ENCODE measurements at regions not wholly inside any gene's neighbourhood (a gene's known extent, or its start where the extent isn't known, plus 50 kb on each side); places are given as distances from the start of the nearest gene placed in this dataset.

- H3K27ac ChIP-seq, result no peak overlapping the region
- no peak for DNase-seq
Observed at GRCh38 chr16:86396422-86396821, 113.9 kb upstream of the FOXF1 start.

GRCh38 chr16:86396901-86397311 lies 113.4 kb upstream of the FOXF1 start:
- TF ChIP-seq, protein P1, sequence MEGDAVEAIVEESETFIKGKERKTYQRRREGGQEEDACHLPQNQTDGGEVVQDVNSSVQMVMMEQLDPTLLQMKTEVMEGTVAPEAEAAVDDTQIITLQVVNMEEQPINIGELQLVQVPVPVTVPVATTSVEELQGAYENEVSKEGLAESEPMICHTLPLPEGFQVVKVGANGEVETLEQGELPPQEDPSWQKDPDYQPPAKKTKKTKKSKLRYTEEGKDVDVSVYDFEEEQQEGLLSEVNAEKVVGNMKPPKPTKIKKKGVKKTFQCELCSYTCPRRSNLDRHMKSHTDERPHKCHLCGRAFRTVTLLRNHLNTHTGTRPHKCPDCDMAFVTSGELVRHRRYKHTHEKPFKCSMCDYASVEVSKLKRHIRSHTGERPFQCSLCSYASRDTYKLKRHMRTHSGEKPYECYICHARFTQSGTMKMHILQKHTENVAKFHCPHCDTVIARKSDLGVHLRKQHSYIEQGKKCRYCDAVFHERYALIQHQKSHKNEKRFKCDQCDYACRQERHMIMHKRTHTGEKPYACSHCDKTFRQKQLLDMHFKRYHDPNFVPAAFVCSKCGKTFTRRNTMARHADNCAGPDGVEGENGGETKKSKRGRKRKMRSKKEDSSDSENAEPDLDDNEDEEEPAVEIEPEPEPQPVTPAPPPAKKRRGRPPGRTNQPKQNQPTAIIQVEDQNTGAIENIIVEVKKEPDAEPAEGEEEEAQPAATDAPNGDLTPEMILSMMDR (IDR thresholded peaks at IDR 0.05; ENCODE audit: low read depth, low read length), result no peak
- Histone ChIP-seq H3K27me3 (ENCODE audit: insufficient read depth, low read depth, severe bottlenecking) (no peaks in the 10 kb centered on the region), H3K4me3 (ENCODE audit: low read depth, low read length) (no peak overlapping the region), H3K36me3 (no peaks in the 10 kb centered on the region), H3K27ac (no peak overlapping the region), H3K9me3 (ENCODE audit: severe bottlenecking) (no peaks in the 10 kb centered on the region)
- DNase-seq, result no peak

More at GRCh38 chr16:86396422-86396821, 113.9 kb upstream of the FOXF1 start:
- TF ChIP-seq, protein P1 (IDR thresholded peaks at IDR 0.05; ENCODE audit: low read depth, low read length), result no peak
- no peaks in the 10 kb centered on the region for H3K9me3 ChIP-seq (ENCODE audit: severe bottlenecking)
- H3K27me3 ChIP-seq (ENCODE audit: insufficient read depth, low read depth, severe bottlenecking), result no peaks in the 10 kb centered on the region
- no peak overlapping the region for H3K4me3 ChIP-seq (ENCODE audit: low read depth, low read length)
- H3K36me3 ChIP-seq, result no peaks in the 10 kb centered on the region

- no peak overlapping the region for H3K27ac ChIP-seq
- DNase-seq, result no peak
- TF ChIP-seq, protein P1 (IDR thresholded peaks at IDR 0.05; ENCODE audit: low read depth, low read length), result no peak
- no peaks in the 10 kb centered on the region for H3K36me3 ChIP-seq
- H3K4me3 ChIP-seq (ENCODE audit: low read depth, low read length), result no peak overlapping the region
- H3K27me3 ChIP-seq (ENCODE audit: insufficient read depth, low read depth, severe bottlenecking), result no peaks in the 10 kb centered on the region
- H3K9me3 ChIP-seq (ENCODE audit: severe bottlenecking), result no peaks in the 10 kb centered on the region
Observed at GRCh38 chr16:86398201-86398600, 112.1 kb upstream of the FOXF1 start.

- no peak for DNase-seq
- H3K27me3 ChIP-seq (ENCODE audit: insufficient read depth, low read depth, severe bottlenecking), result no peaks in the 10 kb centered on the region
Observed at GRCh38 chr16:86398622-86399021, 111.7 kb upstream of the FOXF1 start.

DNA sequence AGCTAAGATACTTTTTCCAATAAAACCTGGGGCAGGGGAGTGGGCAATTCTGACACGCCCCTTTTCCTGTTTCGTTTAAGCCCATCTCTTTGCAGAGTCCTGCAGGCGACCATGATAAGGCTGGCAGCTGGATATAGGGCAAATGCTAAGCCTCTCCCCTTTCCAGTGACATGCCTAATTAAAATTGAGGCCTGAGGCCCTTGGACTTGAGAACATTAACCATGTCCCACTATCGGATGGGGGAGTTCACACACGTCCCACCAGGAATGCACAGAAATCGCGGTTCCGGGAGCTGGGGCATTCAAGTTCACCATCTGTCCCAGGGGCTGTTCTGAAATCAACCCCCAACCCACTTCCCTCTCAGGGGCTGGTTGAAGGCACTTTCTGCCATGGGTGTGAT lies 109.2 kb upstream of the FOXF1 start:
- TF ChIP-seq, protein P1 (IDR thresholded peaks at IDR 0.05; ENCODE audit: low read depth, low read length), result no peak
- DNase-seq, result no peak
- no peak overlapping the region for H3K4me3 ChIP-seq (ENCODE audit: low read depth, low read length)
- no peaks in the 10 kb centered on the region for H3K36me3 ChIP-seq
- H3K27me3 ChIP-seq (ENCODE audit: insufficient read depth, low read depth, severe bottlenecking), result no peaks in the 10 kb centered on the region
- H3K27ac ChIP-seq, result no peak overlapping the region
- H3K9me3 ChIP-seq (ENCODE audit: severe bottlenecking), result no peaks in the 10 kb centered on the region

More at GRCh38 chr16:86398622-86399021, 111.7 kb upstream of the FOXF1 start:
- Histone ChIP-seq H3K4me3 (ENCODE audit: low read depth, low read length) (no peak overlapping the region), H3K9me3 (ENCODE audit: severe bottlenecking) (no peaks in the 10 kb centered on the region), H3K36me3 (no peaks in the 10 kb centered on the region), H3K27ac (no peak overlapping the region)
- TF ChIP-seq, protein P1 (IDR thresholded peaks at IDR 0.05; ENCODE audit: low read depth, low read length), result no peak

GRCh38 chr16:86403085-86403484 lies 107.2 kb upstream of the FOXF1 start:
- H3K36me3 ChIP-seq, result no peaks in the 10 kb centered on the region
- no peaks in the 10 kb centered on the region for H3K27me3 ChIP-seq (ENCODE audit: insufficient read depth, low read depth, severe bottlenecking)
- no peaks in the 10 kb centered on the region for H3K9me3 ChIP-seq (ENCODE audit: severe bottlenecking)
- no peak overlapping the region for H3K4me3 ChIP-seq (ENCODE audit: low read depth, low read length)
- DNase-seq, result no peak
- TF ChIP-seq, protein P1 (IDR thresholded peaks at IDR 0.05; ENCODE audit: low read depth, low read length), result no peak
- no peak overlapping the region for H3K27ac ChIP-seq
